H9 (cell line): ENCODE measurements at regions not wholly inside any gene's neighbourhood (a gene's known extent, or its start where the extent isn't known, plus 50 kb on each side); places are given as distances from the start of the nearest gene placed in this dataset.

ENCODE experiments used
- DNase-seq: peaks from one replicate; pipeline ENCODE4 v3.0.0-alpha.2; 2017
- H2AFZ ChIP-seq: one replicate; pipeline ENCODE4 v1.6.1; 2013; ENCODE audit warnings: mild to moderate bottlenecking, low read length, control low read depth, moderate library complexity
- H2AK5ac ChIP-seq: 2 replicates; pipeline ENCODE4 v1.6.1; 2013; ENCODE audit warnings: low read length, control low read depth, mixed read lengths; ENCODE audit not compliant: insufficient read length
- H2BK120ac ChIP-seq: one replicate; pipeline ENCODE4 v1.6.1; 2013; ENCODE audit warnings: low read depth, mild to moderate bottlenecking, low read length, control low read depth, inconsistent platforms; ENCODE audit not compliant: poor library complexity, severe bottlenecking
- H2BK12ac ChIP-seq: 2 replicates; pipeline ENCODE4 v1.6.1; 2013; ENCODE audit warnings: low read length, control low read depth, mixed read lengths, low read depth; ENCODE audit not compliant: insufficient read length
- H2BK15ac ChIP-seq: 2 replicates; pipeline ENCODE4 v1.6.1; 2013; ENCODE audit warnings: low read depth, low read length, control low read depth
- H2BK20ac ChIP-seq: one replicate; pipeline ENCODE4 v1.6.1; 2013; ENCODE audit warnings: low read depth, mild to moderate bottlenecking, low read length, control low read depth, inconsistent platforms; ENCODE audit not compliant: poor library complexity, severe bottlenecking
- H2BK5ac ChIP-seq: 2 replicates; pipeline ENCODE4 v1.6.1; 2013; ENCODE audit warnings: low read length, control low read depth, mixed read lengths; ENCODE audit not compliant: insufficient read length
- H3K14ac ChIP-seq: 2 replicates; pipeline ENCODE4 v1.6.1; 2013; ENCODE audit warnings: low read length, control low read depth; ENCODE audit not compliant: insufficient read depth
- H3K18ac ChIP-seq: 2 replicates; pipeline ENCODE4 v1.6.1; 2013; ENCODE audit warnings: low read depth, mild to moderate bottlenecking, mixed read lengths, low read length, control low read depth; ENCODE audit not compliant: insufficient read length
- H3K23ac ChIP-seq: 2 replicates; pipeline ENCODE4 v1.6.1; 2013; ENCODE audit warnings: low read length, control low read depth, mixed read lengths, low read depth; ENCODE audit not compliant: insufficient read length
- H3K23me2 ChIP-seq: 2 replicates; pipeline ENCODE4 v1.6.1; 2013; ENCODE audit warnings: low read depth, mild to moderate bottlenecking, mixed read lengths, low read length, control low read depth; ENCODE audit not compliant: insufficient read length, poor library complexity, severe bottlenecking
- H3K27ac ChIP-seq: 2 replicates; pipeline ENCODE4 v1.5.1; 2013; ENCODE audit warnings: low read length, control low read depth, mixed read lengths, low read depth; ENCODE audit not compliant: insufficient read length
- H3K27me3 ChIP-seq: 2 replicates; pipeline ENCODE4 v1.6.1; 2013; ENCODE audit warnings: low read length, control low read depth, inconsistent platforms; ENCODE audit not compliant: insufficient read depth
- H3K4ac ChIP-seq: 2 replicates; pipeline ENCODE4 v1.6.1; 2013; ENCODE audit warnings: low read depth, mild to moderate bottlenecking, control low read depth, inconsistent platforms, low read length, moderate library complexity
- H3K4me1 ChIP-seq: 2 replicates; pipeline ENCODE4 v1.6.1; 2013; ENCODE audit warnings: low read length, control low read depth, inconsistent platforms; ENCODE audit not compliant: insufficient read depth
- H3K4me2 ChIP-seq: 2 replicates; pipeline ENCODE4 v1.6.1; 2013; ENCODE audit warnings: low read length, control low read depth, mixed read lengths; ENCODE audit not compliant: insufficient read length, insufficient read depth
- H3K56ac ChIP-seq: 2 replicates; pipeline ENCODE4 v1.6.1; 2013; ENCODE audit warnings: low read depth, mild to moderate bottlenecking, mixed read lengths, low read length, control low read depth; ENCODE audit not compliant: insufficient read length
- H3K79me1 ChIP-seq: 2 replicates; pipeline ENCODE4 v1.6.1; 2013; ENCODE audit warnings: low read depth, mild to moderate bottlenecking, moderate library complexity, low read length, control low read depth, inconsistent platforms; ENCODE audit not compliant: insufficient read depth, poor library complexity, severe bottlenecking
- H3K79me2 ChIP-seq: 2 replicates; pipeline ENCODE4 v1.6.1; 2013; ENCODE audit warnings: low read length, control low read depth, inconsistent platforms; ENCODE audit not compliant: insufficient read depth
- H3K9ac ChIP-seq: 2 replicates; pipeline ENCODE4 v1.6.1; 2013; ENCODE audit warnings: low read length, control low read depth, mixed read lengths; ENCODE audit not compliant: insufficient read length; ENCODE audit errors: extremely low read depth
- H3K9me3 ChIP-seq: one replicate; pipeline ENCODE4 v1.6.1; 2013; ENCODE audit warnings: low read depth, low read length, inconsistent platforms; ENCODE audit not compliant: control insufficient read depth
- H3T11ph ChIP-seq: one replicate; pipeline ENCODE4 v1.6.1; 2013; ENCODE audit warnings: mild to moderate bottlenecking, low read length, control low read depth, inconsistent platforms
- H4K20me1 ChIP-seq: one replicate; pipeline ENCODE4 v1.6.1; 2013; ENCODE audit not compliant: control insufficient read depth, insufficient read length, insufficient read depth
- H4K5ac ChIP-seq: 2 replicates; pipeline ENCODE4 v1.6.1; 2013; ENCODE audit warnings: low read depth, mild to moderate bottlenecking, mixed read lengths, low read length, control low read depth; ENCODE audit not compliant: insufficient read length
- H4K8ac ChIP-seq: replicated peaks from 2 replicates; pipeline ENCODE4 v1.6.1; 2013; ENCODE audit warnings: low read length, control low read depth, mixed read lengths, low read depth; ENCODE audit not compliant: insufficient read length
- H4K91ac ChIP-seq: 2 replicates; pipeline ENCODE4 v1.6.1; 2013; ENCODE audit warnings: low read depth, mild to moderate bottlenecking, moderate library complexity, mixed read lengths, low read length, control low read depth; ENCODE audit not compliant: insufficient read length
- H3K27ac Mint-ChIP-seq, 3 experiments: 2 replicates in 2 of 3; 3 replicates in 1 of 3; pipeline ENCODE4 v1.8.0; 2020 to 2021; ENCODE audit warnings: mixed read lengths in 3 of 3, mild to moderate bottlenecking in 1 of 3, moderate library complexity in 1 of 3
- H3K27me3 Mint-ChIP-seq: 2 replicates; pipeline ENCODE4 v1.8.0; 2021; ENCODE audit warnings: low read depth, mild to moderate bottlenecking, moderate library complexity, mixed read lengths
- H3K36me3 Mint-ChIP-seq, 3 experiments: 2 replicates in 2 of 3; 3 replicates in 1 of 3; pipeline ENCODE4 v1.8.0; 2020 to 2021; ENCODE audit warnings: low read depth in 3 of 3, mixed read lengths in 3 of 3; ENCODE audit not compliant: insufficient read depth in 1 of 3
- H3K4me1 Mint-ChIP-seq, 2 experiments: 2 replicates each; pipeline ENCODE4 v1.8.0; 2020; ENCODE audit warnings: mixed read lengths in 2 of 2
- H3K4me3 Mint-ChIP-seq, 2 experiments: 2 replicates in 1 of 2; 3 replicates in 1 of 2; pipeline ENCODE4 v1.8.0; 2020 to 2021; ENCODE audit warnings: mild to moderate bottlenecking in 2 of 2, mixed read lengths in 2 of 2, moderate library complexity in 1 of 2
- H3K9me3 Mint-ChIP-seq, 2 experiments: 2 replicates in 1 of 2; 3 replicates in 1 of 2; pipeline ENCODE4 v1.8.0; 2020; ENCODE audit warnings: mild to moderate bottlenecking in 2 of 2, mixed read lengths in 2 of 2, moderate library complexity in 1 of 2
- WGBS: extraction: QIAGEN DNeasy Blood & Tissue Kit; methylation state at CpG from one replicate; pipeline ENCODE4 v1.1.7; 2013; ENCODE audit warnings: missing lambda C conversion rate, low lambda C conversion rate, mixed read lengths; ENCODE audit not compliant: insufficient read length; ENCODE audit errors: extremely low coverage; 5-methylcytosine and 5-hydroxymethylcytosine counted together
- TF ChIP-seq, protein P1 (sequence below): fragments of 200-600 bp; sonication (generic); conservative IDR thresholded peaks from 3 replicates; pipeline ENCODE4 v1.8.0; 2021; ENCODE audit warnings: antibody characterized with exemption, mild to moderate bottlenecking

DNA sequence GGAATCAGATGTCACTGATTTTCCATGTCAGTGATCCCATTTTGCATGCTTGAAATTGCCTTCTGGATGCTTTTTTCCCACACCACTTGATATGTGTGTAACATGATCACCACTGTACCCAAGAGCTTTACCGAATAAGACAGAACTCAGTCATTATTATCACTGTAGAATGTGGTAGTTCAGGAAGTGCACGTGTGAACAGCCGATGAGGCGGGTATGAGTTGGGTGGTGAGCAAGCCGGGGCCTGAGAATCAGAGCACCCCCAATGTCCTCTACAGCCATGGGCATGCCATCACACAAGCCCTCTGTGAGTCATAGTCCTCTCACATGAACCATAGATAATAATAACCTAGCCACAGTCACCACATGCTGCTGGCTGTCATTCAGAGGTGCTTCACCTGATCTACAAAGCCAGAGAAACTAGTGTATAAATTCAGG lies 470.8 kb downstream of the SOX2 start:
- Histone ChIP-seq H3K79me2 (no peaks in the 10 kb centered on the region), H4K5ac (no peak overlapping the region), H3K4ac (no peak overlapping the region), H3K27ac (no peak overlapping the region), H2BK20ac (no peak overlapping the region), H3K9me3 (no peaks in the 10 kb centered on the region), H2AK5ac (no peak overlapping the region), H2BK5ac (no peak overlapping the region), H3K4me1 (peaks cover 5% of the 10 kb centered on the region), H2BK120ac (no peak overlapping the region), H3K9ac (no peak overlapping the region), H3K18ac (no peak overlapping the region), H3K23me2 (no peaks in the 10 kb centered on the region), H3K14ac (no peak overlapping the region), H3K56ac (no peak overlapping the region), H4K20me1 (no peaks in the 10 kb centered on the region), H3K27me3 (no peaks in the 10 kb centered on the region), H3K23ac (no peak overlapping the region), H2BK15ac (no peak overlapping the region), H4K91ac (no peak overlapping the region), H2BK12ac (no peak overlapping the region), H2AFZ (no peak overlapping the region), H3K79me1 (no peaks in the 10 kb centered on the region), H4K8ac (no peak overlapping the region), H3K4me2 (no peak overlapping the region), H3T11ph (no peak overlapping the region)
- no peak for DNase-seq
- H3K36me3 Mint-ChIP-seq = peaks cover 0 to 8% (median 4%) of the 10 kb centered on the region in 3 experiments; a peak in 6 of 7 replicates
- H3K9me3 Mint-ChIP-seq = peaks cover 0 to 7% of the 10 kb centered on the region in 2 experiments; a peak in 3 of 5 replicates
- H3K4me3 Mint-ChIP-seq = no peak overlapping the region
- no peaks in the 10 kb centered on the region for H3K27me3 Mint-ChIP-seq
- no CpG with 5 or more reads among the region's 5 CpGs for WGBS
- TF ChIP-seq, protein P1, sequence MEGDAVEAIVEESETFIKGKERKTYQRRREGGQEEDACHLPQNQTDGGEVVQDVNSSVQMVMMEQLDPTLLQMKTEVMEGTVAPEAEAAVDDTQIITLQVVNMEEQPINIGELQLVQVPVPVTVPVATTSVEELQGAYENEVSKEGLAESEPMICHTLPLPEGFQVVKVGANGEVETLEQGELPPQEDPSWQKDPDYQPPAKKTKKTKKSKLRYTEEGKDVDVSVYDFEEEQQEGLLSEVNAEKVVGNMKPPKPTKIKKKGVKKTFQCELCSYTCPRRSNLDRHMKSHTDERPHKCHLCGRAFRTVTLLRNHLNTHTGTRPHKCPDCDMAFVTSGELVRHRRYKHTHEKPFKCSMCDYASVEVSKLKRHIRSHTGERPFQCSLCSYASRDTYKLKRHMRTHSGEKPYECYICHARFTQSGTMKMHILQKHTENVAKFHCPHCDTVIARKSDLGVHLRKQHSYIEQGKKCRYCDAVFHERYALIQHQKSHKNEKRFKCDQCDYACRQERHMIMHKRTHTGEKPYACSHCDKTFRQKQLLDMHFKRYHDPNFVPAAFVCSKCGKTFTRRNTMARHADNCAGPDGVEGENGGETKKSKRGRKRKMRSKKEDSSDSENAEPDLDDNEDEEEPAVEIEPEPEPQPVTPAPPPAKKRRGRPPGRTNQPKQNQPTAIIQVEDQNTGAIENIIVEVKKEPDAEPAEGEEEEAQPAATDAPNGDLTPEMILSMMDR = no peak
- peak overlapping the region in 1 of 3 experiments; percentile 8; a peak in 1 of 7 replicates for H3K27ac Mint-ChIP-seq
- H3K4me1 Mint-ChIP-seq = peaks cover 56 to 59% of the 10 kb centered on the region in 2 experiments
